AG09319 (cell line): ENCODE measurements at regions not wholly inside any gene's neighbourhood (a gene's known extent, or its start where the extent isn't known, plus 50 kb on each side); places are given as distances from the start of the nearest gene placed in this dataset.
"Not testable (repeated sequence)": the region's sequence is repeated elsewhere in the genome, so short reads cannot be mapped to it uniquely, and the experiment has no call there.

Source experiments
- DNase-seq: peaks from one replicate; pipeline ENCODE4 v3.0.0-alpha.2; 2010; ENCODE audit warnings: low read depth; ENCODE audit errors: extremely low read depth
- CTCF ChIP-seq: IDR thresholded peaks from 2 replicates; pipeline ENCODE4 v1.5.1; 2011; ENCODE audit warnings: low read depth, mild to moderate bottlenecking, inconsistent platforms, low read length, moderate library complexity

DNA sequence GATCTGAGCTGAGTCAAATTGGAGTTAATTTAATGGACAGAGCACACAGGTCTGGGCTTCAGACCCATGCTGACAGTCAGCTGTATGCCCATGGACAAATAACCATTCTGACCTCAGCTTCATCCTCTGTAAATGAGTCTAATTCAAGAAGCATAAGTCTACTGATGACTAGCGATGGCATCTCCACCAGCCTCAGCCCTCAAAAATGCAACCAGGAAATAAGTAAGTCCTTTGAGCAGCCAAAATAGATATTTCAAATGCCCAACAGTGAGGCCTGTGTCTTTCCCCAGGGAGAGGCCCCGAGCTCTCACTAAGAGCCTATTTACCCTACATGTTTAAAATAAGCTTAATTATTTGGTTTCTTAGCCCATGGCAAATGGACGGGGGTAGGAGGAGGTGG lies 114.2 kb upstream of the MTHFD1L start:
- TF ChIP-seq CTCF, result no peak
- no peak for DNase-seq

- no peak for TF ChIP-seq CTCF
- DNase-seq, result no peak
These were observed 113.1 kb upstream of the MTHFD1L start for GRCh38 chr6:150752409-150752808.

- TF ChIP-seq CTCF, result no peak
These were observed 112.0 kb upstream of the MTHFD1L start for GRCh38 chr6:150753371-150754064.

GRCh38 chr6:150755042-150755441 lies 110.5 kb upstream of the MTHFD1L start:
- no peak for TF ChIP-seq CTCF
- DNase-seq, result no peak

More at GRCh38 chr6:150753371-150754064, 112.0 kb upstream of the MTHFD1L start:
- DNase-seq, result no peak

GRCh38 chr6:150755524-150755923 lies 110.0 kb upstream of the MTHFD1L start:
- DNase-seq, result no peak
- TF ChIP-seq CTCF, result no peak

DNA sequence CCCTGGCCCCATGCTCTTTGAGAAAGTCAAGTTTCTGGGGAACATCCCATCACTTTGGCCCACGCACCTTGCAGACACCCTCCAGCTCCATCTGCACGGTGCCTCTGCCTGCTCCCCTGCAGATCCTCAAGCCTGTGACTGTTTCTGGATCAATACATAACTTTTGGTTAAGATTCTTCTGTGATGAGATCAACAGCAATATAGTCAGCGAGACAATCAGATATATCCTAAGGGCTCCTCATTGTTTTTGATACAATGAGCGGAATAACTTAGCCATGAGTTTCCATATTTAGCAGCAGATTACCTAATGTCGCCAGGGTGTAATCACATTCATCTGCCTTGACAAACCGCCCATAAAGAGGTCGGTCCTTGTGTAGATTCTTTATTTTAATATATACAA lies 109.3 kb upstream of the MTHFD1L start:
- TF ChIP-seq CTCF, result no peak
- no peak for DNase-seq

- not testable (repeated sequence) for DNase-seq
These were observed 107.7 kb upstream of the MTHFD1L start for GRCh38 chr6:150757807-150758206.

GRCh38 chr6:150759483-150759882 lies 106.0 kb upstream of the MTHFD1L start:
- TF ChIP-seq CTCF, result no peak
- no peak for DNase-seq
